H9 (cell line): ENCODE measurements at regions not wholly inside any gene's neighbourhood (a gene's known extent, or its start where the extent isn't known, plus 50 kb on each side); places are given as distances from the start of the nearest gene placed in this dataset.
"Not testable (repeated sequence)": the region's sequence is repeated elsewhere in the genome, so short reads cannot be mapped to it uniquely, and the experiment has no call there.

Source experiments
- DNase-seq: peaks from one replicate; pipeline ENCODE4 v3.0.0-alpha.2; 2017
- H2AFZ ChIP-seq: one replicate; pipeline ENCODE4 v1.6.1; 2013; ENCODE audit warnings: mild to moderate bottlenecking, low read length, control low read depth, moderate library complexity
- H2AK5ac ChIP-seq: 2 replicates; pipeline ENCODE4 v1.6.1; 2013; ENCODE audit warnings: low read length, control low read depth, mixed read lengths; ENCODE audit not compliant: insufficient read length
- H2BK120ac ChIP-seq: one replicate; pipeline ENCODE4 v1.6.1; 2013; ENCODE audit warnings: low read depth, mild to moderate bottlenecking, low read length, control low read depth, inconsistent platforms; ENCODE audit not compliant: poor library complexity, severe bottlenecking
- H2BK12ac ChIP-seq: 2 replicates; pipeline ENCODE4 v1.6.1; 2013; ENCODE audit warnings: low read length, control low read depth, mixed read lengths, low read depth; ENCODE audit not compliant: insufficient read length
- H2BK15ac ChIP-seq: 2 replicates; pipeline ENCODE4 v1.6.1; 2013; ENCODE audit warnings: low read depth, low read length, control low read depth
- H2BK20ac ChIP-seq: one replicate; pipeline ENCODE4 v1.6.1; 2013; ENCODE audit warnings: low read depth, mild to moderate bottlenecking, low read length, control low read depth, inconsistent platforms; ENCODE audit not compliant: poor library complexity, severe bottlenecking
- H2BK5ac ChIP-seq: 2 replicates; pipeline ENCODE4 v1.6.1; 2013; ENCODE audit warnings: low read length, control low read depth, mixed read lengths; ENCODE audit not compliant: insufficient read length
- H3K14ac ChIP-seq: 2 replicates; pipeline ENCODE4 v1.6.1; 2013; ENCODE audit warnings: low read length, control low read depth; ENCODE audit not compliant: insufficient read depth
- H3K18ac ChIP-seq: 2 replicates; pipeline ENCODE4 v1.6.1; 2013; ENCODE audit warnings: low read depth, mild to moderate bottlenecking, mixed read lengths, low read length, control low read depth; ENCODE audit not compliant: insufficient read length
- H3K23ac ChIP-seq: 2 replicates; pipeline ENCODE4 v1.6.1; 2013; ENCODE audit warnings: low read length, control low read depth, mixed read lengths, low read depth; ENCODE audit not compliant: insufficient read length
- H3K23me2 ChIP-seq: 2 replicates; pipeline ENCODE4 v1.6.1; 2013; ENCODE audit warnings: low read depth, mild to moderate bottlenecking, mixed read lengths, low read length, control low read depth; ENCODE audit not compliant: insufficient read length, poor library complexity, severe bottlenecking
- H3K27ac ChIP-seq: 2 replicates; pipeline ENCODE4 v1.5.1; 2013; ENCODE audit warnings: low read length, control low read depth, mixed read lengths, low read depth; ENCODE audit not compliant: insufficient read length
- H3K27me3 ChIP-seq: 2 replicates; pipeline ENCODE4 v1.6.1; 2013; ENCODE audit warnings: low read length, control low read depth, inconsistent platforms; ENCODE audit not compliant: insufficient read depth
- H3K4ac ChIP-seq: 2 replicates; pipeline ENCODE4 v1.6.1; 2013; ENCODE audit warnings: low read depth, mild to moderate bottlenecking, control low read depth, inconsistent platforms, low read length, moderate library complexity
- H3K4me1 ChIP-seq: 2 replicates; pipeline ENCODE4 v1.6.1; 2013; ENCODE audit warnings: low read length, control low read depth, inconsistent platforms; ENCODE audit not compliant: insufficient read depth
- H3K4me2 ChIP-seq: 2 replicates; pipeline ENCODE4 v1.6.1; 2013; ENCODE audit warnings: low read length, control low read depth, mixed read lengths; ENCODE audit not compliant: insufficient read length, insufficient read depth
- H3K56ac ChIP-seq: 2 replicates; pipeline ENCODE4 v1.6.1; 2013; ENCODE audit warnings: low read depth, mild to moderate bottlenecking, mixed read lengths, low read length, control low read depth; ENCODE audit not compliant: insufficient read length
- H3K79me1 ChIP-seq: 2 replicates; pipeline ENCODE4 v1.6.1; 2013; ENCODE audit warnings: low read depth, mild to moderate bottlenecking, moderate library complexity, low read length, control low read depth, inconsistent platforms; ENCODE audit not compliant: insufficient read depth, poor library complexity, severe bottlenecking
- H3K79me2 ChIP-seq: 2 replicates; pipeline ENCODE4 v1.6.1; 2013; ENCODE audit warnings: low read length, control low read depth, inconsistent platforms; ENCODE audit not compliant: insufficient read depth
- H3K9ac ChIP-seq: 2 replicates; pipeline ENCODE4 v1.6.1; 2013; ENCODE audit warnings: low read length, control low read depth, mixed read lengths; ENCODE audit not compliant: insufficient read length; ENCODE audit errors: extremely low read depth
- H3K9me3 ChIP-seq: one replicate; pipeline ENCODE4 v1.6.1; 2013; ENCODE audit warnings: low read depth, low read length, inconsistent platforms; ENCODE audit not compliant: control insufficient read depth
- H3T11ph ChIP-seq: one replicate; pipeline ENCODE4 v1.6.1; 2013; ENCODE audit warnings: mild to moderate bottlenecking, low read length, control low read depth, inconsistent platforms
- H4K20me1 ChIP-seq: one replicate; pipeline ENCODE4 v1.6.1; 2013; ENCODE audit not compliant: control insufficient read depth, insufficient read length, insufficient read depth
- H4K5ac ChIP-seq: 2 replicates; pipeline ENCODE4 v1.6.1; 2013; ENCODE audit warnings: low read depth, mild to moderate bottlenecking, mixed read lengths, low read length, control low read depth; ENCODE audit not compliant: insufficient read length
- H4K8ac ChIP-seq: replicated peaks from 2 replicates; pipeline ENCODE4 v1.6.1; 2013; ENCODE audit warnings: low read length, control low read depth, mixed read lengths, low read depth; ENCODE audit not compliant: insufficient read length
- H4K91ac ChIP-seq: 2 replicates; pipeline ENCODE4 v1.6.1; 2013; ENCODE audit warnings: low read depth, mild to moderate bottlenecking, moderate library complexity, mixed read lengths, low read length, control low read depth; ENCODE audit not compliant: insufficient read length
- H3K27ac Mint-ChIP-seq, 3 experiments: 2 replicates in 2 of 3; 3 replicates in 1 of 3; pipeline ENCODE4 v1.8.0; 2020 to 2021; ENCODE audit warnings: mixed read lengths in 3 of 3, mild to moderate bottlenecking in 1 of 3, moderate library complexity in 1 of 3
- H3K27me3 Mint-ChIP-seq: 2 replicates; pipeline ENCODE4 v1.8.0; 2021; ENCODE audit warnings: low read depth, mild to moderate bottlenecking, moderate library complexity, mixed read lengths
- H3K36me3 Mint-ChIP-seq, 3 experiments: 2 replicates in 2 of 3; 3 replicates in 1 of 3; pipeline ENCODE4 v1.8.0; 2020 to 2021; ENCODE audit warnings: low read depth in 3 of 3, mixed read lengths in 3 of 3; ENCODE audit not compliant: insufficient read depth in 1 of 3
- H3K4me1 Mint-ChIP-seq, 2 experiments: 2 replicates each; pipeline ENCODE4 v1.8.0; 2020; ENCODE audit warnings: mixed read lengths in 2 of 2
- H3K4me3 Mint-ChIP-seq, 2 experiments: 2 replicates in 1 of 2; 3 replicates in 1 of 2; pipeline ENCODE4 v1.8.0; 2020 to 2021; ENCODE audit warnings: mild to moderate bottlenecking in 2 of 2, mixed read lengths in 2 of 2, moderate library complexity in 1 of 2
- H3K9me3 Mint-ChIP-seq, 2 experiments: 2 replicates in 1 of 2; 3 replicates in 1 of 2; pipeline ENCODE4 v1.8.0; 2020; ENCODE audit warnings: mild to moderate bottlenecking in 2 of 2, mixed read lengths in 2 of 2, moderate library complexity in 1 of 2
- WGBS: extraction: QIAGEN DNeasy Blood & Tissue Kit; methylation state at CpG from one replicate; pipeline ENCODE4 v1.1.7; 2013; ENCODE audit warnings: missing lambda C conversion rate, low lambda C conversion rate, mixed read lengths; ENCODE audit not compliant: insufficient read length; ENCODE audit errors: extremely low coverage; 5-methylcytosine and 5-hydroxymethylcytosine counted together

DNA sequence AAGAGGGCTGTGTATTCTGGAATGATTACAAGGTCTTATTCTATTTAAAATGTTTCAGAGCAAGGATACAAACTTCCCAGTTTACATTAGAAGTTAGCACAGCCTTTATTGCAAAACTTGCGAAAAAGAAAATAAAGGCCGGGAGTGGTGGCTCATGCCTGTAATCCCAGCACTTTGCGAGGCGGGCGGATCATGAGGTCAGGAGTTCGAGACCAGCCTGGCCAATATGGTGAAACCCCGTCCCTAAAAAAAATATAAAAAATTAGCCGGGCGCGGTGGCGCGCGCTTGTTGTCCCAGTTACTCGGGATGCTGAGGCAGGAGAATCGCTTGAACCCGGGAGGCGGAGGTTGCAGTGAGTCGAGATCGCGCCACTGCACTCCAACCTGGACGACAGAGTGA lies 87.1 kb downstream of the TRIM27 start:
- H2AFZ ChIP-seq, DNase-seq, H2BK120ac ChIP-seq, H3K4me3 Mint-ChIP-seq, H3K18ac ChIP-seq, H3K23me2 ChIP-seq, H3K36me3 Mint-ChIP-seq, H3K9me3 ChIP-seq, H3K4ac ChIP-seq, H4K91ac ChIP-seq, H3K14ac ChIP-seq, H3K9me3 Mint-ChIP-seq, H3K79me2 ChIP-seq, H4K20me1 ChIP-seq, H3T11ph ChIP-seq, H3K27ac Mint-ChIP-seq, H2AK5ac ChIP-seq, H3K79me1 ChIP-seq, H4K5ac ChIP-seq, H2BK15ac ChIP-seq, H3K4me1 Mint-ChIP-seq, H3K23ac ChIP-seq, H2BK12ac ChIP-seq, H4K8ac ChIP-seq, H2BK5ac ChIP-seq, H3K4me1 ChIP-seq, H2BK20ac ChIP-seq, H3K56ac ChIP-seq, H3K4me2 ChIP-seq, H3K27ac ChIP-seq, H3K9ac ChIP-seq, H3K27me3 ChIP-seq: not testable (repeated sequence)
- no CpG with 5 or more reads among the region's 21 CpGs for WGBS
- peaks cover 46% of the 10 kb centered on the region for H3K27me3 Mint-ChIP-seq
